ENCODE measurements at regions not wholly inside any gene's neighbourhood (a gene's known extent, or its start where the extent isn't known, plus 50 kb on each side); places are given as distances from the start of the nearest gene placed in this dataset.

GRCh38 chr17:34177642-34178041, 77.4 kb upstream of the CCL2 start:
- H3K27ac Mint-ChIP-seq = no peak overlapping the region

GRCh38 chr17:34178092-34178491, 77.0 kb upstream of the CCL2 start:
- POLR2A ChIA-PET = no interaction called here
- ATAC-seq (ENCODE audit: low read depth) (no peak), DNase-seq (no peak)
- intact Hi-C loops (cut with micrococcal nuclease) = no loop called here
- Mint-ChIP-seq H3K4me1 (no peaks in the 10 kb centered on the region), H3K27ac (no peak overlapping the region), H3K9me3 (ENCODE audit: insufficient read depth) (no peaks in the 10 kb centered on the region), H3K27me3 (peaks cover 29% of the 10 kb centered on the region), H3K4me3 (no peak overlapping the region)
- H3K9me3 ChIP-seq (ENCODE audit: control extremely low read depth in 1 of 3, control insufficient read depth in 2 of 3, insufficient read depth in 1 of 3, low read length in 2 of 3) = peaks cover 0 to 1% (median 0%) of the 10 kb centered on the region in 3 donors
- H2AFZ ChIP-seq (ENCODE audit: insufficient read depth, low read depth, low read length, poor library complexity, severe bottlenecking) = no peak overlapping the region
- no peak overlapping the region for H3K4me3 ChIP-seq (ENCODE audit: control extremely low read depth in 1 of 5, extremely low read depth in 1 of 5, insufficient read depth in 1 of 5, low read depth in 2 of 5, low read length in 4 of 5)
- H3K9ac ChIP-seq (ENCODE audit: low read length) = no peak overlapping the region
- no peaks in the 10 kb centered on the region for H3K36me3 ChIP-seq (replicated peaks in 1 of 2; ENCODE audit: control extremely low read depth in 1 of 2, control insufficient read depth in 1 of 2, extremely low read depth in 1 of 2, insufficient read depth in 2 of 2, low read length in 1 of 2)
- no peaks in the 10 kb centered on the region for H4K20me1 ChIP-seq (ENCODE audit: control insufficient read depth, insufficient read depth, low read length, poor library complexity, severe bottlenecking)
- no peak for TF ChIP-seq EZH2 (IDR thresholded peaks at IDR 0.05; ENCODE audit: borderline replicate concordance, insufficient read depth, low read depth, low read length, poor library complexity, severe bottlenecking)
- no peak for TF ChIP-seq CTCF (IDR thresholded peaks at IDR 0.05)
- no peaks in the 10 kb centered on the region for H3K27me3 ChIP-seq (replicated peaks in 1 of 4; ENCODE audit: control extremely low read depth in 1 of 4, control insufficient read depth in 3 of 4, insufficient read depth in 4 of 4, low read length in 3 of 4)
- H3K27ac ChIP-seq (ENCODE audit: low read length in 2 of 2) = no peak overlapping the region
- CTCF ChIA-PET = no interaction called here
- H3K4me2 ChIP-seq (replicated peaks; ENCODE audit: low read depth, low read length, poor library complexity, severe bottlenecking) = no peak overlapping the region
- H3K4me1 ChIP-seq (ENCODE audit: control insufficient read depth in 2 of 2, insufficient read depth in 2 of 2, low read length in 2 of 2) = no peaks in the 10 kb centered on the region
- H3K79me2 ChIP-seq (ENCODE audit: control insufficient read depth, insufficient read depth, low read length) = no peaks in the 10 kb centered on the region
- WGBS (ENCODE audit: insufficient coverage) = 92% methylated on average over 2 of the region's 3 CpGs

More at GRCh38 chr17:34177642-34178041, 77.4 kb upstream of the CCL2 start:
- peaks cover 29% of the 10 kb centered on the region for H3K27me3 Mint-ChIP-seq
- Histone ChIP-seq H3K9me3 (ENCODE audit: control extremely low read depth in 1 of 3, control insufficient read depth in 2 of 3, insufficient read depth in 1 of 3, low read length in 2 of 3) (peaks cover 0 to 1% (median 0%) of the 10 kb centered on the region in 3 donors), H3K9ac (ENCODE audit: low read length) (no peak overlapping the region), H3K4me1 (ENCODE audit: control insufficient read depth in 2 of 2, insufficient read depth in 2 of 2, low read length in 2 of 2) (no peaks in the 10 kb centered on the region), H4K20me1 (ENCODE audit: control insufficient read depth, insufficient read depth, low read length, poor library complexity, severe bottlenecking) (no peaks in the 10 kb centered on the region), H2AFZ (ENCODE audit: insufficient read depth, low read depth, low read length, poor library complexity, severe bottlenecking) (no peak overlapping the region), H3K4me3 (ENCODE audit: control extremely low read depth in 1 of 5, extremely low read depth in 1 of 5, insufficient read depth in 1 of 5, low read depth in 2 of 5, low read length in 4 of 5) (no peak overlapping the region), H3K27me3 (replicated peaks in 1 of 4; ENCODE audit: control extremely low read depth in 1 of 4, control insufficient read depth in 3 of 4, insufficient read depth in 4 of 4, low read length in 3 of 4) (no peaks in the 10 kb centered on the region), H3K27ac (ENCODE audit: low read length in 2 of 2) (no peak overlapping the region), H3K36me3 (replicated peaks in 1 of 2; ENCODE audit: control extremely low read depth in 1 of 2, control insufficient read depth in 1 of 2, extremely low read depth in 1 of 2, insufficient read depth in 2 of 2, low read length in 1 of 2) (no peaks in the 10 kb centered on the region), H3K4me2 (replicated peaks; ENCODE audit: low read depth, low read length, poor library complexity, severe bottlenecking) (no peak overlapping the region), H3K79me2 (ENCODE audit: control insufficient read depth, insufficient read depth, low read length) (no peaks in the 10 kb centered on the region)
- ATAC-seq (ENCODE audit: low read depth) (no peak), DNase-seq (no peak)
- no peak for TF ChIP-seq CTCF (IDR thresholded peaks at IDR 0.05)
- TF ChIP-seq EZH2 (IDR thresholded peaks at IDR 0.05; ENCODE audit: borderline replicate concordance, insufficient read depth, low read depth, low read length, poor library complexity, severe bottlenecking) = no peak
- H3K4me3 Mint-ChIP-seq = no peak overlapping the region
- WGBS (ENCODE audit: insufficient coverage) = no CpG with 5 or more reads among the region's 1 CpG
- POLR2A ChIA-PET = no interaction called here
- CTCF ChIA-PET = no interaction called here
- intact Hi-C loops (cut with micrococcal nuclease) = no loop called here
- no peaks in the 10 kb centered on the region for H3K4me1 Mint-ChIP-seq
- no peaks in the 10 kb centered on the region for H3K9me3 Mint-ChIP-seq (ENCODE audit: insufficient read depth)
